ENCODE measurements at regions not wholly inside any gene's neighbourhood (a gene's known extent, or its start where the extent isn't known, plus 50 kb on each side); places are given as distances from the start of the nearest gene placed in this dataset.
A peak's percentile ranks its signal among the peaks of the same experiment; 100 is the strongest.

- TF ChIP-seq, protein P1, sequence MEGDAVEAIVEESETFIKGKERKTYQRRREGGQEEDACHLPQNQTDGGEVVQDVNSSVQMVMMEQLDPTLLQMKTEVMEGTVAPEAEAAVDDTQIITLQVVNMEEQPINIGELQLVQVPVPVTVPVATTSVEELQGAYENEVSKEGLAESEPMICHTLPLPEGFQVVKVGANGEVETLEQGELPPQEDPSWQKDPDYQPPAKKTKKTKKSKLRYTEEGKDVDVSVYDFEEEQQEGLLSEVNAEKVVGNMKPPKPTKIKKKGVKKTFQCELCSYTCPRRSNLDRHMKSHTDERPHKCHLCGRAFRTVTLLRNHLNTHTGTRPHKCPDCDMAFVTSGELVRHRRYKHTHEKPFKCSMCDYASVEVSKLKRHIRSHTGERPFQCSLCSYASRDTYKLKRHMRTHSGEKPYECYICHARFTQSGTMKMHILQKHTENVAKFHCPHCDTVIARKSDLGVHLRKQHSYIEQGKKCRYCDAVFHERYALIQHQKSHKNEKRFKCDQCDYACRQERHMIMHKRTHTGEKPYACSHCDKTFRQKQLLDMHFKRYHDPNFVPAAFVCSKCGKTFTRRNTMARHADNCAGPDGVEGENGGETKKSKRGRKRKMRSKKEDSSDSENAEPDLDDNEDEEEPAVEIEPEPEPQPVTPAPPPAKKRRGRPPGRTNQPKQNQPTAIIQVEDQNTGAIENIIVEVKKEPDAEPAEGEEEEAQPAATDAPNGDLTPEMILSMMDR (IDR thresholded peaks at IDR 0.05; ENCODE audit: insufficient read depth, low read length, missing control alignments) = no peak
- DNase-seq (ENCODE audit: low read depth, low spot score) = no peak
- CTCF ChIA-PET = no interaction called here
- POLR2A ChIA-PET = no interaction called here
- no peak overlapping the region for H3K4me3 ChIP-seq (ENCODE audit: low read depth, low read length)
Observed at GRCh38 chrX:5080791-5081190, 1147.9 kb downstream of the NLGN4X start.

GRCh38 chrX:5068550-5068949 is 1160.1 kb downstream of the NLGN4X start:
- DNase-seq (ENCODE audit: low read depth, low spot score) = no peak
- H3K4me3 ChIP-seq (ENCODE audit: low read depth, low read length) = no peak overlapping the region
- ChIA-PET POLR2A (no interaction called here), CTCF (no interaction called here)
- TF ChIP-seq, protein P1 (IDR thresholded peaks at IDR 0.05; ENCODE audit: insufficient read depth, low read length, missing control alignments) = no peak

GRCh38 chrX:5057786-5058185 is 1170.9 kb downstream of the NLGN4X start:
- DNase-seq (ENCODE audit: low read depth, low spot score) = peak; percentile 12
- POLR2A ChIA-PET = no interaction called here
- no peak overlapping the region for H3K4me3 ChIP-seq (ENCODE audit: low read depth, low read length)
- TF ChIP-seq, protein P1 (IDR thresholded peaks at IDR 0.05; ENCODE audit: insufficient read depth, low read length, missing control alignments) = no peak
- CTCF ChIA-PET = no interaction called here

DNA sequence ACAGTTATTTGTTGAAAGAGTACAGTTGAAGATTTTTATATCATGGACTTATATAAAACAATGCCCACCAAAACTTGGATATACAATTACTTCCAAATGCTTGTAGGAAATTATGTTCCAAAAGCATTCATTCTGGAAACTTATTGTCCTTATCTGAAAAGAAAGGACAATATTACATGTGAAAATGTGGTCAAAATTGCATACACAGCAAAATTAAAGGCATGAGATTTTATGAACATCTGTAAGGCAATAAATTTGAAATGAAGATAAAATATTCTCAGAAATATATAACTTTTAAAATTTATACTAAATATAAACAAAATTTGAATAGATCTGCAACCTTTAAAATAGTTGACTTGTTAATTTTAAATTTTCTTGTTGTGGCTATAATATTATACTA is 1173.8 kb downstream of the NLGN4X start:
- H3K4me3 ChIP-seq (ENCODE audit: low read depth, low read length) = no peak overlapping the region
- ChIA-PET CTCF (no interaction called here), POLR2A (no interaction called here)
- DNase-seq (ENCODE audit: low read depth, low spot score) = no peak
- TF ChIP-seq, protein P1 (IDR thresholded peaks at IDR 0.05; ENCODE audit: insufficient read depth, low read length, missing control alignments) = no peak

GRCh38 chrX:5051831-5052491 is 1176.7 kb downstream of the NLGN4X start:
- ChIA-PET CTCF (no interaction called here), POLR2A (no interaction called here)
- no peak overlapping the region for H3K4me3 ChIP-seq (ENCODE audit: low read depth, low read length)
- DNase-seq (ENCODE audit: low read depth, low spot score) = peak; percentile 26
- TF ChIP-seq, protein P1 (IDR thresholded peaks at IDR 0.05; ENCODE audit: insufficient read depth, low read length, missing control alignments) = no peak

DNA sequence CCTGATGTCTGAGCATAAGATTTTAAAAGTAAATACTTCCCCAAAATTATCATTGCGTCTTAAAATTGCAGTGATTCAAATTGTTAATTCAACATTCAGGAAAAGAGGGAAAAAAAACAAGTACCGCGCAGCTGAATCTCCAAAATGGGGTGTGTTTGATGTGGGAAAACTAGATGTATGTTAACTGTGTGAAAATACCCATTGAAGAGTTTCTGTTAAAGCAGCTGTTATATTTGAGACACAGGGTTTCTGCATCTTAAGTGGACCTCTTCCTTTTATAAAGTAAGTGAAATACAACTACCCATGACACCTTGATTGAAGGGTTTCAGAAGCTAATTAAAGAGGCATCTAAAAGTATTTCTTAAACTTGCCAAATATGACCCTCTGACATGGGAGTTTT is 1186.1 kb downstream of the NLGN4X start:
- TF ChIP-seq, protein P1 (IDR thresholded peaks at IDR 0.05; ENCODE audit: insufficient read depth, low read length, missing control alignments) = no peak
- POLR2A ChIA-PET = no interaction called here
- no peak overlapping the region for H3K4me3 ChIP-seq (ENCODE audit: low read depth, low read length)
- CTCF ChIA-PET = no interaction called here
- no peak for DNase-seq (ENCODE audit: low read depth, low spot score)

Data from AG04449 (cell line).